GM21381 (cell line): ENCODE measurements at regions not wholly inside any gene's neighbourhood (a gene's known extent, or its start where the extent isn't known, plus 50 kb on each side); places are given as distances from the start of the nearest gene placed in this dataset.

Source experiments
- ATAC-seq: cut with Tn5 transposase; IDR thresholded peaks from one replicate; pipeline ENCODE4 v1.9.1; 2021; ENCODE audit warnings: mild to moderate bottlenecking, moderate library complexity; ENCODE audit not compliant: unreplicated experiment

- no peak for ATAC-seq
These were observed 560.5 kb downstream of the BCKDHB start for GRCh38 chr6:80667006-80667405.

- no peak for ATAC-seq
These were observed 552.5 kb downstream of the BCKDHB start for GRCh38 chr6:80658926-80659325.

GRCh38 chr6:80647156-80647555 is 540.7 kb downstream of the BCKDHB start:
- no peak for ATAC-seq

GRCh38 chr6:80643881-80644280 is 537.4 kb downstream of the BCKDHB start:
- ATAC-seq = no peak

GRCh38 chr6:80642452-80642851 is 536.0 kb downstream of the BCKDHB start:
- no peak for ATAC-seq

- ATAC-seq = no peak
These were observed 535.1 kb downstream of the BCKDHB start for GRCh38 chr6:80641591-80641990.

GRCh38 chr6:80640176-80640575 is 533.7 kb downstream of the BCKDHB start:
- ATAC-seq = no peak

GRCh38 chr6:80639181-80639629 is 532.7 kb downstream of the BCKDHB start:
- no peak for ATAC-seq

GRCh38 chr6:80638213-80639055 is 532.0 kb downstream of the BCKDHB start:
- ATAC-seq = peak; percentile 92

GRCh38 chr6:80637312-80637711 is 530.8 kb downstream of the BCKDHB start:
- no peak for ATAC-seq

- ATAC-seq = no peak
These were observed 530.2 kb downstream of the BCKDHB start for GRCh38 chr6:80636689-80637088.

- no peak for ATAC-seq
These were observed 526.9 kb downstream of the BCKDHB start for GRCh38 chr6:80633412-80633811.

GRCh38 chr6:80625405-80625804 is 518.9 kb downstream of the BCKDHB start:
- ATAC-seq = no peak

- ATAC-seq = no peak
These were observed 516.8 kb downstream of the BCKDHB start for GRCh38 chr6:80623066-80623815.

- ATAC-seq = no peak
These were observed 516.2 kb downstream of the BCKDHB start for GRCh38 chr6:80622641-80623040.

GRCh38 chr6:80618953-80619352 is 512.5 kb downstream of the BCKDHB start:
- ATAC-seq = no peak

GRCh38 chr6:80610846-80611245 is 504.4 kb downstream of the BCKDHB start:
- ATAC-seq = no peak

GRCh38 chr6:80608881-80609280 is 502.4 kb downstream of the BCKDHB start:
- ATAC-seq = no peak

GRCh38 chr6:80607811-80608391 is 501.4 kb downstream of the BCKDHB start:
- no peak for ATAC-seq

- no peak for ATAC-seq
These were observed 498.9 kb downstream of the BCKDHB start for GRCh38 chr6:80605165-80605989.

GRCh38 chr6:80603679-80604078 is 497.2 kb downstream of the BCKDHB start:
- no peak for ATAC-seq
